Keratinocyte (primary cell): ENCODE measurements at regions not wholly inside any gene's neighbourhood (a gene's known extent, or its start where the extent isn't known, plus 50 kb on each side); places are given as distances from the start of the nearest gene placed in this dataset.

Experiments
- DNase-seq: peaks from one replicate; pipeline ENCODE4 v3.0.0-alpha.2; 2011; ENCODE audit warnings: low read depth, missing footprints, low spot score
- FAIRE-seq: peaks from 2 replicates; lab custom pipeline; 2011; peaks lifted over from hg19 to GRCh38; lab: Jason Lieb, UNC
- H2AFZ ChIP-seq: 2 replicates; pipeline ENCODE4 v1.6.0; 2012; ENCODE audit warnings: low read length, control low read depth, inconsistent platforms; ENCODE audit not compliant: control insufficient read depth
- H3K27ac ChIP-seq: 2 replicates; pipeline ENCODE4 v1.5.1; 2011; ENCODE audit warnings: low read length; ENCODE audit not compliant: control insufficient read depth, insufficient read depth
- H3K27me3 ChIP-seq: 3 replicates; pipeline ENCODE4 v1.6.0; 2011; ENCODE audit warnings: low read length; ENCODE audit not compliant: control insufficient read depth, insufficient read depth; ENCODE audit errors: extremely low read depth
- H3K36me3 ChIP-seq, 2 experiments: 2 replicates in 1 of 2; 3 replicates in 1 of 2; pipeline ENCODE4 v1.5.1; 2011; ENCODE audit warnings: low read length in 2 of 2, mild to moderate bottlenecking in 1 of 2; ENCODE audit not compliant: control insufficient read depth in 2 of 2, insufficient read depth in 2 of 2; ENCODE audit errors: extremely low read depth in 1 of 2
- H3K4me1 ChIP-seq: 3 replicates; pipeline ENCODE4 v1.5.1; 2011; ENCODE audit warnings: low read length; ENCODE audit not compliant: control insufficient read depth, insufficient read depth; ENCODE audit errors: extremely low read depth
- H3K4me2 ChIP-seq: 3 replicates; pipeline ENCODE4 v1.6.0; 2011; ENCODE audit warnings: low read depth, low read length; ENCODE audit not compliant: control insufficient read depth, insufficient read depth; ENCODE audit errors: extremely low read depth
- H3K4me3 ChIP-seq, 3 experiments: fragments of 200-600 bp in 1 of 3; sonication (generic) in 1 of 3; 2 replicates in 2 of 3; 3 replicates in 1 of 3; pipeline ENCODE4 v1.5.1; 2011 to 2016; ENCODE audit warnings: low read length in 3 of 3, mild to moderate bottlenecking in 3 of 3, control low read depth in 2 of 3, inconsistent platforms in 1 of 3, low read depth in 1 of 3, mixed read lengths in 1 of 3, mixed run types in 1 of 3, moderate library complexity in 1 of 3; ENCODE audit not compliant: control insufficient read depth in 2 of 3, insufficient read depth in 2 of 3; ENCODE audit errors: extremely low read depth in 1 of 3
- H3K79me2 ChIP-seq: 2 replicates; pipeline ENCODE4 v1.6.0; 2012; ENCODE audit warnings: low read length; ENCODE audit not compliant: control insufficient read depth, insufficient read depth
- H3K9ac ChIP-seq: 3 replicates; pipeline ENCODE4 v1.6.0; 2011; ENCODE audit warnings: low read length; ENCODE audit not compliant: control insufficient read depth, insufficient read depth; ENCODE audit errors: extremely low read depth
- H3K9me1 ChIP-seq: 3 replicates; pipeline ENCODE4 v1.6.0; 2011; ENCODE audit warnings: low read length; ENCODE audit not compliant: control insufficient read depth, insufficient read depth; ENCODE audit errors: extremely low read depth
- H3K9me3 ChIP-seq: 2 replicates; pipeline ENCODE4 v1.5.1; 2012; ENCODE audit warnings: low read depth, low read length; ENCODE audit not compliant: control insufficient read depth
- H4K20me1 ChIP-seq: 3 replicates; pipeline ENCODE4 v1.6.0; 2011; ENCODE audit warnings: low read length; ENCODE audit not compliant: control insufficient read depth, insufficient read depth; ENCODE audit errors: extremely low read depth
- CTCF ChIP-seq, 3 experiments: IDR thresholded peaks in 1 of 3; conservative IDR thresholded peaks in 1 of 3; optimal IDR thresholded peaks in 1 of 3; 2 replicates in 2 of 3; 3 replicates in 1 of 3; pipeline versions ENCODE3 to v1.5.1; 2011; ENCODE audit warnings: low read length in 3 of 3, mild to moderate bottlenecking in 3 of 3, moderate library complexity in 2 of 3, control low read depth in 1 of 3, inconsistent platforms in 1 of 3; ENCODE audit not compliant: insufficient read depth in 2 of 3; ENCODE audit errors: extremely low read depth in 1 of 3
- EZH2 ChIP-seq: IDR thresholded peaks from one replicate; pipeline ENCODE4 v1.6.1; 2012; ENCODE audit warnings: inconsistent platforms, mild to moderate bottlenecking, low read length, moderate library complexity
- dilution Hi-C: fragments of 300-500 bp; cut with MboI; formaldehyde crosslinking; loops from one replicate; pipeline ENCODE4 v1.7.0; 2020; ENCODE audit warnings: low sequenced_read_pairs; ENCODE audit not compliant: extremely low pct_ligation_motif_present

- dilution Hi-C loops: no loop called here
- DNase-seq: no peak
- TF ChIP-seq EZH2: no peak
- Histone ChIP-seq H3K9me1 (no peaks in the 10 kb centered on the region), H3K4me2 (no peak overlapping the region), H3K4me3 (no peak overlapping the region), H3K36me3 (no peaks in the 10 kb centered on the region), H2AFZ (no peak overlapping the region), H3K79me2 (no peaks in the 10 kb centered on the region), H3K4me1 (no peaks in the 10 kb centered on the region), H3K9me3 (no peaks in the 10 kb centered on the region), H3K9ac (no peak overlapping the region), H3K27ac (no peak overlapping the region), H3K27me3 (no peaks in the 10 kb centered on the region), H4K20me1 (no peaks in the 10 kb centered on the region)
- FAIRE-seq: no peak
These were observed 1795.5 kb upstream of the FLRT2 start for GRCh38 chr14:83734431-83734830.

GRCh38 chr14:83741269-83741668 is 1788.7 kb upstream of the FLRT2 start:
- Histone ChIP-seq H3K79me2 (no peaks in the 10 kb centered on the region), H3K36me3 (no peaks in the 10 kb centered on the region), H3K9me1 (no peaks in the 10 kb centered on the region), H3K4me3 (no peak overlapping the region), H3K27ac (no peak overlapping the region), H3K9ac (no peak overlapping the region), H3K4me2 (no peak overlapping the region), H2AFZ (no peak overlapping the region), H3K4me1 (no peaks in the 10 kb centered on the region), H3K9me3 (no peaks in the 10 kb centered on the region), H3K27me3 (no peaks in the 10 kb centered on the region), H4K20me1 (no peaks in the 10 kb centered on the region)
- TF ChIP-seq EZH2: no peak
- no peak for TF ChIP-seq CTCF (optimal IDR thresholded peaks at IDR 0.05 in 1 of 3, IDR thresholded peaks at IDR 0.05 in 1 of 3, conservative IDR thresholded peaks at IDR 0.05 in 1 of 3; ENCODE audit: extremely low read depth in 1 of 3, insufficient read depth in 2 of 3, low read length in 3 of 3)
- FAIRE-seq (no peak), DNase-seq (no peak)
- dilution Hi-C loops: no loop called here

GRCh38 chr14:83744224-83744623 is 1785.7 kb upstream of the FLRT2 start:
- Histone ChIP-seq H3K4me2 (no peak overlapping the region), H3K36me3 (no peaks in the 10 kb centered on the region), H3K27ac (no peak overlapping the region), H3K9ac (no peak overlapping the region), H3K27me3 (no peaks in the 10 kb centered on the region), H3K79me2 (no peaks in the 10 kb centered on the region), H3K9me3 (no peaks in the 10 kb centered on the region), H3K9me1 (no peaks in the 10 kb centered on the region), H3K4me1 (no peaks in the 10 kb centered on the region), H3K4me3 (no peak overlapping the region), H2AFZ (no peak overlapping the region), H4K20me1 (no peaks in the 10 kb centered on the region)
- FAIRE-seq (no peak), DNase-seq (no peak)
- TF ChIP-seq CTCF (optimal IDR thresholded peaks at IDR 0.05 in 1 of 3, IDR thresholded peaks at IDR 0.05 in 1 of 3, conservative IDR thresholded peaks at IDR 0.05 in 1 of 3; ENCODE audit: extremely low read depth in 1 of 3, insufficient read depth in 2 of 3, low read length in 3 of 3): no peak
- TF ChIP-seq EZH2: no peak
- dilution Hi-C loops: no loop called here
